Liver (tissue), 8 donors: ENCODE measurements at regions not wholly inside any gene's neighbourhood (a gene's known extent, or its start where the extent isn't known, plus 50 kb on each side); places are given as distances from the start of the nearest gene placed in this dataset.

Experiments used
- DNase-seq: peaks from one replicate; pipeline ENCODE4 v3.0.0-alpha.2; 2017; ENCODE audit warnings: low spot score
- H3K27ac ChIP-seq, 2 donors: one replicate each; pipeline ENCODE4 v1.7.0; 2013; ENCODE audit warnings: inconsistent platforms in 2 of 2, low read length in 2 of 2, control low read depth in 1 of 2, low read depth in 1 of 2, mild to moderate bottlenecking in 1 of 2
- H3K27me3 ChIP-seq, 4 donors: one replicate each; pipeline versions ENCODE4 v1.6.1 to v1.7.0; 2013; ENCODE audit warnings: low read length in 3 of 4, inconsistent platforms in 1 of 4, mild to moderate bottlenecking in 1 of 4, moderate library complexity in 1 of 4; ENCODE audit not compliant: control insufficient read depth in 4 of 4, insufficient read depth in 4 of 4
- H3K36me3 ChIP-seq, 4 donors: one replicate each; pipeline versions ENCODE4 v1.6.1 to v1.7.0; 2013; ENCODE audit warnings: low read length in 3 of 4, mild to moderate bottlenecking in 3 of 4, low read depth in 1 of 4, moderate library complexity in 1 of 4; ENCODE audit not compliant: control insufficient read depth in 4 of 4, insufficient read depth in 3 of 4
- H3K4me1 ChIP-seq, 4 donors: one replicate each; pipeline versions ENCODE4 v1.6.1 to v1.7.0; 2013; ENCODE audit warnings: low read length in 3 of 4, mild to moderate bottlenecking in 3 of 4, moderate library complexity in 1 of 4; ENCODE audit not compliant: control insufficient read depth in 4 of 4, insufficient read depth in 4 of 4
- H3K4me3 ChIP-seq, 3 donors: one replicate each; pipeline versions ENCODE4 v1.6.1 to v1.7.0; 2013; ENCODE audit warnings: low read length in 3 of 3, control low read depth in 1 of 3, low read depth in 1 of 3, mild to moderate bottlenecking in 1 of 3
- H3K9ac ChIP-seq, 2 donors: one replicate each; pipeline ENCODE4 v1.7.0; 2013; ENCODE audit warnings: low read length in 2 of 2, mild to moderate bottlenecking in 2 of 2, moderate library complexity in 2 of 2, control low read depth in 1 of 2, low read depth in 1 of 2
- H3K9me3 ChIP-seq, 4 donors: one replicate each; pipeline versions ENCODE4 v1.6.1 to v1.7.0; 2013; ENCODE audit warnings: low read length in 3 of 4; ENCODE audit not compliant: control insufficient read depth in 4 of 4
- EGR1 ChIP-seq, 2 donors: IDR thresholded peaks; 2 replicates each; pipeline ENCODE4 v1.6.1; 2016 to 2018; ENCODE audit warnings: antibody characterized with exemption in 2 of 2, low read depth in 2 of 2
- FOXA1 ChIP-seq: IDR thresholded peaks from 2 replicates; pipeline ENCODE4 v1.6.1; 2016; ENCODE audit warnings: antibody characterized with exemption
- FOXA2 ChIP-seq: IDR thresholded peaks from 2 replicates; pipeline ENCODE4 v1.6.1; 2016; ENCODE audit warnings: antibody characterized with exemption
- GABPA ChIP-seq, 2 donors: IDR thresholded peaks in 1 of 2; conservative IDR thresholded peaks in 1 of 2; 2 replicates each; pipeline ENCODE4 v1.6.1; 2016; ENCODE audit warnings: antibody characterized with exemption in 2 of 2, mild to moderate bottlenecking in 1 of 2, moderate library complexity in 1 of 2
- HNF4G ChIP-seq: IDR thresholded peaks from 2 replicates; pipeline ENCODE4 v1.6.1; 2016; ENCODE audit warnings: antibody characterized with exemption
- JUND ChIP-seq, 2 donors: IDR thresholded peaks; 2 replicates each; pipeline ENCODE4 v1.6.1; 2016; ENCODE audit warnings: antibody characterized with exemption in 2 of 2
- NR2F2 ChIP-seq: IDR thresholded peaks from 2 replicates; pipeline ENCODE4 v1.6.1; 2016; ENCODE audit warnings: antibody characterized with exemption
- RAD21 ChIP-seq, 2 donors: IDR thresholded peaks; 2 replicates each; pipeline ENCODE4 v1.6.1; 2016; ENCODE audit warnings: antibody characterized with exemption in 2 of 2, mild to moderate bottlenecking in 2 of 2
- RXRA ChIP-seq, 2 donors: IDR thresholded peaks; 2 replicates each; pipeline ENCODE4 v1.6.1; 2017 to 2018; ENCODE audit warnings: antibody characterized with exemption in 2 of 2, mild to moderate bottlenecking in 1 of 2
- SP1 ChIP-seq: IDR thresholded peaks from 2 replicates; pipeline ENCODE4 v1.6.1; 2018; ENCODE audit warnings: antibody characterized with exemption, mild to moderate bottlenecking
- TAF1 ChIP-seq: conservative IDR thresholded peaks from 2 replicates; pipeline ENCODE4 v1.6.1; 2016; ENCODE audit warnings: antibody characterized with exemption, mild to moderate bottlenecking
- YY1 ChIP-seq: IDR thresholded peaks from 2 replicates; pipeline ENCODE4 v1.6.1; 2016; ENCODE audit warnings: antibody characterized with exemption, mild to moderate bottlenecking
- WGBS: extraction: QIAGEN DNeasy Blood & Tissue Kit; methylation state at CpG from one replicate; pipeline ENCODE4 v1.1.7; 2013; 5-methylcytosine and 5-hydroxymethylcytosine counted together
- TF ChIP-seq, protein P1 (sequence below): fragments of 150-350 bp; IDR thresholded peaks from 2 replicates; pipeline ENCODE4 v1.5.1; 2017; ENCODE audit warnings: improper control_type of control experiment, low read depth, low read length; ENCODE audit not compliant: missing input control
- TF ChIP-seq, protein P2 (sequence below): IDR thresholded peaks from 2 replicates; pipeline ENCODE4 v1.6.1; 2016; ENCODE audit warnings: antibody characterized with exemption
- TF ChIP-seq, protein P3 (sequence below): IDR thresholded peaks from 2 replicates; pipeline ENCODE4 v1.6.1; 2016; ENCODE audit warnings: antibody characterized with exemption
- TF ChIP-seq, protein P4 (sequence below): IDR thresholded peaks from 2 replicates; pipeline ENCODE4 v1.6.1; 2016; ENCODE audit warnings: antibody characterized with exemption
- TF ChIP-seq, protein P5 (sequence below): IDR thresholded peaks from 2 replicates; pipeline ENCODE4 v1.6.1; 2016; ENCODE audit warnings: antibody characterized with exemption, mild to moderate bottlenecking
- donor health status: healthy.
- donor health status: healthy.
- donor health status: healthy.
- donor health status: healthy.
- donor health status: healthy.

DNA sequence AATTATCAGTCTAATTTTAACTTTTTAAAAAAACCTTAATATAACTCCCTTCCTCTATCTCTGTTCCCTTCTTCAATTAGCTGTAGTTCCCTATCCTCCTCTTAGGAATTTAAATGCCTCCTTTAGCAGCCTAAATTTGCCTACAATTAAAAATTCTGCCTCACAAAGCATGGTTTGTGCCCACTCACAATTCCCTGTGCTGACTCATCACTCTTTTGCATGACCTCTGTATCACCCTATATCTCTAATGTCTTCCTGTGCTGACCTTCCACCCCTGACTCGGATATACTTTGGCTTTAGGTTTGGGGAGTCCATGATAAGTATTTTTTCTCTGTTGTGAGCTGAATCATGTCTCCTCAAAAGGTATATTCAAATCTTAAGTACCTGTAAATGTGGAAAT lies 253.6 kb downstream of the RNF144B start:
- Histone ChIP-seq H3K9me3 (no peaks in the 10 kb centered on the region), H3K27me3 (no peaks in the 10 kb centered on the region), H3K36me3 (peaks cover 0 to 2% (median 0%) of the 10 kb centered on the region in 4 donors), H3K27ac (no peak overlapping the region), H3K4me3 (no peak overlapping the region), H3K9ac (no peak overlapping the region), H3K4me1 (no peaks in the 10 kb centered on the region)
- no peak for DNase-seq
- 42% methylated on average over 1 of the region's 1 CpG for WGBS
- TF ChIP-seq SP1, result no peak
- TF ChIP-seq, protein P1, sequence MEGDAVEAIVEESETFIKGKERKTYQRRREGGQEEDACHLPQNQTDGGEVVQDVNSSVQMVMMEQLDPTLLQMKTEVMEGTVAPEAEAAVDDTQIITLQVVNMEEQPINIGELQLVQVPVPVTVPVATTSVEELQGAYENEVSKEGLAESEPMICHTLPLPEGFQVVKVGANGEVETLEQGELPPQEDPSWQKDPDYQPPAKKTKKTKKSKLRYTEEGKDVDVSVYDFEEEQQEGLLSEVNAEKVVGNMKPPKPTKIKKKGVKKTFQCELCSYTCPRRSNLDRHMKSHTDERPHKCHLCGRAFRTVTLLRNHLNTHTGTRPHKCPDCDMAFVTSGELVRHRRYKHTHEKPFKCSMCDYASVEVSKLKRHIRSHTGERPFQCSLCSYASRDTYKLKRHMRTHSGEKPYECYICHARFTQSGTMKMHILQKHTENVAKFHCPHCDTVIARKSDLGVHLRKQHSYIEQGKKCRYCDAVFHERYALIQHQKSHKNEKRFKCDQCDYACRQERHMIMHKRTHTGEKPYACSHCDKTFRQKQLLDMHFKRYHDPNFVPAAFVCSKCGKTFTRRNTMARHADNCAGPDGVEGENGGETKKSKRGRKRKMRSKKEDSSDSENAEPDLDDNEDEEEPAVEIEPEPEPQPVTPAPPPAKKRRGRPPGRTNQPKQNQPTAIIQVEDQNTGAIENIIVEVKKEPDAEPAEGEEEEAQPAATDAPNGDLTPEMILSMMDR, result no peak
- no peak for TF ChIP-seq EGR1 (IDR thresholded peaks at IDR 0.05; ENCODE audit: low read depth in 2 of 2)

DNA sequence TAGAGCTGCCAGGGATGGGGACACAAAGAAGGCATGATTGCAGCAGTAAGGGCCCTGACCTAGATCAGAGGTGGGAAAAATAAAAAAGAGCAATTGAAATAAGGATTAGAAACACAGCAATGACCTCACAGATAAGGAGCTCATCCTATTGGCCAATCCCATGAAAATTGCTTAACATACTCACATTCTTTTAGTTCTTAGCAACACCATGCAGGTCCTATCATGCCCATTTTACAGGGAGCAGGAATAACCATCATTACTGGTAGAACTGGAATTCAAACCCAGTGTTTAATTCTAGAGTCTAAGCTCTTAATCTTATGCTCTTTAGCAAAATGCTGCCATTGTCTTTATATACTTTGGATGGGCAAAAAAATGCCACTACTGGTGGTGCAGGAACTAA lies 267.7 kb downstream of the RNF144B start:
- no peaks in the 10 kb centered on the region for H3K36me3 ChIP-seq
- peaks cover 0 to 2% (median 0%) of the 10 kb centered on the region in 4 donors for H3K9me3 ChIP-seq
- peaks cover 0 to 1% (median 0%) of the 10 kb centered on the region in 4 donors for H3K27me3 ChIP-seq
- DNase-seq, result no peak
- no peak overlapping the region for H3K27ac ChIP-seq
- TF ChIP-seq, protein P2, sequence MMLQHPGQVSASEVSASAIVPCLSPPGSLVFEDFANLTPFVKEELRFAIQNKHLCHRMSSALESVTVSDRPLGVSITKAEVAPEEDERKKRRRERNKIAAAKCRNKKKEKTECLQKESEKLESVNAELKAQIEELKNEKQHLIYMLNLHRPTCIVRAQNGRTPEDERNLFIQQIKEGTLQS, result no peak
- TF ChIP-seq, protein P3, sequence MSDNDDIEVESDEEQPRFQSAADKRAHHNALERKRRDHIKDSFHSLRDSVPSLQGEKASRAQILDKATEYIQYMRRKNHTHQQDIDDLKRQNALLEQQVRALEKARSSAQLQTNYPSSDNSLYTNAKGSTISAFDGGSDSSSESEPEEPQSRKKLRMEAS, result no peak
- TF ChIP-seq, protein P4, sequence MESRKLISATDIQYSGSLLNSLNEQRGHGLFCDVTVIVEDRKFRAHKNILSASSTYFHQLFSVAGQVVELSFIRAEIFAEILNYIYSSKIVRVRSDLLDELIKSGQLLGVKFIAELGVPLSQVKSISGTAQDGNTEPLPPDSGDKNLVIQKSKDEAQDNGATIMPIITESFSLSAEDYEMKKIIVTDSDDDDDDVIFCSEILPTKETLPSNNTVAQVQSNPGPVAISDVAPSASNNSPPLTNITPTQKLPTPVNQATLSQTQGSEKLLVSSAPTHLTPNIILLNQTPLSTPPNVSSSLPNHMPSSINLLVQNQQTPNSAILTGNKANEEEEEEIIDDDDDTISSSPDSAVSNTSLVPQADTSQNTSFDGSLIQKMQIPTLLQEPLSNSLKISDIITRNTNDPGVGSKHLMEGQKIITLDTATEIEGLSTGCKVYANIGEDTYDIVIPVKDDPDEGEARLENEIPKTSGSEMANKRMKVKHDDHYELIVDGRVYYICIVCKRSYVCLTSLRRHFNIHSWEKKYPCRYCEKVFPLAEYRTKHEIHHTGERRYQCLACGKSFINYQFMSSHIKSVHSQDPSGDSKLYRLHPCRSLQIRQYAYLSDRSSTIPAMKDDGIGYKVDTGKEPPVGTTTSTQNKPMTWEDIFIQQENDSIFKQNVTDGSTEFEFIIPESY, result no peak
- no peak for TF ChIP-seq RXRA (IDR thresholded peaks at IDR 0.05)
- TF ChIP-seq YY1, result no peak
- TF ChIP-seq, protein P5, sequence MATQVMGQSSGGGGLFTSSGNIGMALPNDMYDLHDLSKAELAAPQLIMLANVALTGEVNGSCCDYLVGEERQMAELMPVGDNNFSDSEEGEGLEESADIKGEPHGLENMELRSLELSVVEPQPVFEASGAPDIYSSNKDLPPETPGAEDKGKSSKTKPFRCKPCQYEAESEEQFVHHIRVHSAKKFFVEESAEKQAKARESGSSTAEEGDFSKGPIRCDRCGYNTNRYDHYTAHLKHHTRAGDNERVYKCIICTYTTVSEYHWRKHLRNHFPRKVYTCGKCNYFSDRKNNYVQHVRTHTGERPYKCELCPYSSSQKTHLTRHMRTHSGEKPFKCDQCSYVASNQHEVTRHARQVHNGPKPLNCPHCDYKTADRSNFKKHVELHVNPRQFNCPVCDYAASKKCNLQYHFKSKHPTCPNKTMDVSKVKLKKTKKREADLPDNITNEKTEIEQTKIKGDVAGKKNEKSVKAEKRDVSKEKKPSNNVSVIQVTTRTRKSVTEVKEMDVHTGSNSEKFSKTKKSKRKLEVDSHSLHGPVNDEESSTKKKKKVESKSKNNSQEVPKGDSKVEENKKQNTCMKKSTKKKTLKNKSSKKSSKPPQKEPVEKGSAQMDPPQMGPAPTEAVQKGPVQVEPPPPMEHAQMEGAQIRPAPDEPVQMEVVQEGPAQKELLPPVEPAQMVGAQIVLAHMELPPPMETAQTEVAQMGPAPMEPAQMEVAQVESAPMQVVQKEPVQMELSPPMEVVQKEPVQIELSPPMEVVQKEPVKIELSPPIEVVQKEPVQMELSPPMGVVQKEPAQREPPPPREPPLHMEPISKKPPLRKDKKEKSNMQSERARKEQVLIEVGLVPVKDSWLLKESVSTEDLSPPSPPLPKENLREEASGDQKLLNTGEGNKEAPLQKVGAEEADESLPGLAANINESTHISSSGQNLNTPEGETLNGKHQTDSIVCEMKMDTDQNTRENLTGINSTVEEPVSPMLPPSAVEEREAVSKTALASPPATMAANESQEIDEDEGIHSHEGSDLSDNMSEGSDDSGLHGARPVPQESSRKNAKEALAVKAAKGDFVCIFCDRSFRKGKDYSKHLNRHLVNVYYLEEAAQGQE, result no peak
- TF ChIP-seq NR2F2, result no peak
- no peak for TF ChIP-seq RAD21 (IDR thresholded peaks at IDR 0.05)
- TF ChIP-seq TAF1, result no peak
- no peak for TF ChIP-seq SP1
- no peak for TF ChIP-seq FOXA1
- no peak for TF ChIP-seq HNF4G
- TF ChIP-seq, protein P1, result no peak
- TF ChIP-seq GABPA (IDR thresholded peaks at IDR 0.05 in 1 of 2, conservative IDR thresholded peaks at IDR 0.05 in 1 of 2), result no peak
- no peak for TF ChIP-seq JUND (IDR thresholded peaks at IDR 0.05)
- TF ChIP-seq FOXA2, result no peak
- H3K4me3 ChIP-seq, result no peak overlapping the region
- no peak overlapping the region for H3K9ac ChIP-seq
- H3K4me1 ChIP-seq, result no peaks in the 10 kb centered on the region
